HFFc6 (cell line): ENCODE measurements at regions not wholly inside any gene's neighbourhood (a gene's known extent, or its start where the extent isn't known, plus 50 kb on each side); places are given as distances from the start of the nearest gene placed in this dataset.

ENCODE experiments used
- DNase-seq: peaks from one replicate; pipeline ENCODE4 v3.0.0-alpha.2; 2018
- H3K27ac Mint-ChIP-seq: 2 replicates; pipeline ENCODE4 v1.8.0; 2020; ENCODE audit warnings: mild to moderate bottlenecking, mixed read lengths
- H3K27me3 Mint-ChIP-seq: 2 replicates; pipeline ENCODE4 v1.8.0; 2021; ENCODE audit warnings: mild to moderate bottlenecking, moderate library complexity, mixed read lengths; ENCODE audit not compliant: insufficient read depth
- H3K36me3 Mint-ChIP-seq: 2 replicates; pipeline ENCODE4 v1.8.0; 2021; ENCODE audit warnings: low read depth, mixed read lengths
- H3K4me1 Mint-ChIP-seq: 2 replicates; pipeline ENCODE4 v1.8.0; 2020; ENCODE audit warnings: low read depth, mixed read lengths
- H3K4me3 Mint-ChIP-seq: 2 replicates; pipeline ENCODE4 v1.8.0; 2020; ENCODE audit warnings: mild to moderate bottlenecking, moderate library complexity, mixed read lengths
- H3K9me3 Mint-ChIP-seq: 2 replicates; pipeline ENCODE4 v1.8.0; 2020; ENCODE audit warnings: mild to moderate bottlenecking, mixed read lengths
- TF ChIP-seq, protein P1 (sequence below): fragments of 200-600 bp; sonication (generic); IDR thresholded peaks from 2 replicates; pipeline ENCODE4 v1.5.0; 2021; ENCODE audit warnings: antibody characterized with exemption, mild to moderate bottlenecking

DNA sequence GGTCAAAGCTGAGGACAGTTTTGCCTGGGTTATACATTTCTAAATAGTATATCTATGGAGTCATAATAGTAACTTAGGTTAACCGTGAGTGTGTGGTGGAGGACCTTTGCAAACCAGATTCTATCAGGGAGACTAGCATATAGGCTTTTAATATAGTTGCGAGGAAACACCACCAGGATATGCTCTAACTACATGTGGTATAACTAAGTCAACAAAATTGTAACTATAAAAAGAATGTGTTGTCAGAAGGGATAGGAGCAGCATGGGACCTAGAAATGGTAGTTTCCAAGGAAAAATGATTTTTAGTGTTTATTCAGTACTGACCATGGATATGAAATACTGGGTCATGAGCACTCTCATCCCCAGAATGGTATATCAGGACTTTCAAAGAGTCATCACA is 338.1 kb downstream of the TGFB2 start:
- peaks cover 3% of the 10 kb centered on the region for H3K27me3 Mint-ChIP-seq
- H3K9me3 Mint-ChIP-seq = no peaks in the 10 kb centered on the region; the same call in 1 of the 2 replicates
- H3K4me3 Mint-ChIP-seq = no peak overlapping the region
- H3K36me3 Mint-ChIP-seq = no peaks in the 10 kb centered on the region
- H3K4me1 Mint-ChIP-seq = peaks cover 13% of the 10 kb centered on the region; the same call in 1 of the 2 replicates
- no peak overlapping the region for H3K27ac Mint-ChIP-seq
- TF ChIP-seq, protein P1, sequence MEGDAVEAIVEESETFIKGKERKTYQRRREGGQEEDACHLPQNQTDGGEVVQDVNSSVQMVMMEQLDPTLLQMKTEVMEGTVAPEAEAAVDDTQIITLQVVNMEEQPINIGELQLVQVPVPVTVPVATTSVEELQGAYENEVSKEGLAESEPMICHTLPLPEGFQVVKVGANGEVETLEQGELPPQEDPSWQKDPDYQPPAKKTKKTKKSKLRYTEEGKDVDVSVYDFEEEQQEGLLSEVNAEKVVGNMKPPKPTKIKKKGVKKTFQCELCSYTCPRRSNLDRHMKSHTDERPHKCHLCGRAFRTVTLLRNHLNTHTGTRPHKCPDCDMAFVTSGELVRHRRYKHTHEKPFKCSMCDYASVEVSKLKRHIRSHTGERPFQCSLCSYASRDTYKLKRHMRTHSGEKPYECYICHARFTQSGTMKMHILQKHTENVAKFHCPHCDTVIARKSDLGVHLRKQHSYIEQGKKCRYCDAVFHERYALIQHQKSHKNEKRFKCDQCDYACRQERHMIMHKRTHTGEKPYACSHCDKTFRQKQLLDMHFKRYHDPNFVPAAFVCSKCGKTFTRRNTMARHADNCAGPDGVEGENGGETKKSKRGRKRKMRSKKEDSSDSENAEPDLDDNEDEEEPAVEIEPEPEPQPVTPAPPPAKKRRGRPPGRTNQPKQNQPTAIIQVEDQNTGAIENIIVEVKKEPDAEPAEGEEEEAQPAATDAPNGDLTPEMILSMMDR = peak; percentile 44; the same call in 1 of the 2 replicates
- DNase-seq = peak; percentile 30

DNA sequence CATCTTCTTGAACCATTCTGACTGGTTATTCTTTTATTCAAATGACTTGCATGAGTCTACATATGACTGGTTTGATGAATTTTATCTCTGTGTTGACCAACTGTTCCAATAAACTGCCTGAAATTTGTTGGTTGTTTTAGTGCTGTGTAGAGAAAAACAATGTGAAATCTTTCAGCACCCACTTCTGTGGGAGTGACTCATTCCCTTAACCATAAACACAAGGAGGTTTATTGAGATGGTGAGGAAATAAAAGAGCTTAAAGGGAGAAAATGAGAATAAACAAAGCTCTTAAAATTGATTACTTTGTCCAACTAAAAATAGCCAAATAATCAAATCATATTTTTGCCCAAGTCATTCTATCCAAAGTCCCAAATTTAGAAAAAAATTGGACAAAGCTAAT is 341.1 kb downstream of the TGFB2 start:
- TF ChIP-seq, protein P1 = no peak
- Mint-ChIP-seq H3K9me3 (peaks cover 4% of the 10 kb centered on the region; the same call in 1 of the 2 replicates), H3K27me3 (peaks cover 5% of the 10 kb centered on the region; the same call in 1 of the 2 replicates), H3K36me3 (no peaks in the 10 kb centered on the region), H3K27ac (no peak overlapping the region; the same call in 1 of the 2 replicates), H3K4me3 (no peak overlapping the region), H3K4me1 (peaks cover 13% of the 10 kb centered on the region; the same call in 1 of the 2 replicates)
- DNase-seq = peak; percentile 70

DNA sequence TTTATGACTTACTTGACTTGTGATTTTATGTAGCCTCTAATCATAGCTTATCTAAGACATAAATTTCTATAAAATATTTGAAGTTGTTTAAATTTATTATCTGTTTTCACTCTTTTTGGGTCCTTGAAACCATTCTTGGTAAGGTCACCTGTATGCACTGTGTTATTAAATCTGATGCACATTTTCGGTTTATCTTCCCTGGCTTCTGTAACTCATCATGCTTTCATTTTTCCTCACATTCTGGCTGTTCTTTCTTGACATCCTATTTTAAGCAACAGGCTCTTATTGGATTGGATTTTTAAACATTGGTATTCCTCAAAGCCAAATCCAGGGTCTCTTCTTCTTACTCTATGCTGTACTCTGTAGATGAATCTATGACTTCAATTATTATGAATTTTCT is 341.6 kb downstream of the TGFB2 start:
- peaks cover 13% of the 10 kb centered on the region; the same call in 1 of the 2 replicates for H3K4me1 Mint-ChIP-seq
- H3K36me3 Mint-ChIP-seq = no peaks in the 10 kb centered on the region
- H3K27me3 Mint-ChIP-seq = peaks cover 5% of the 10 kb centered on the region; the same call in 1 of the 2 replicates
- no peak for DNase-seq
- TF ChIP-seq, protein P1 = no peak
- H3K9me3 Mint-ChIP-seq = peaks cover 4% of the 10 kb centered on the region; the same call in 1 of the 2 replicates
- no peak overlapping the region for H3K27ac Mint-ChIP-seq
- no peak overlapping the region for H3K4me3 Mint-ChIP-seq

DNA sequence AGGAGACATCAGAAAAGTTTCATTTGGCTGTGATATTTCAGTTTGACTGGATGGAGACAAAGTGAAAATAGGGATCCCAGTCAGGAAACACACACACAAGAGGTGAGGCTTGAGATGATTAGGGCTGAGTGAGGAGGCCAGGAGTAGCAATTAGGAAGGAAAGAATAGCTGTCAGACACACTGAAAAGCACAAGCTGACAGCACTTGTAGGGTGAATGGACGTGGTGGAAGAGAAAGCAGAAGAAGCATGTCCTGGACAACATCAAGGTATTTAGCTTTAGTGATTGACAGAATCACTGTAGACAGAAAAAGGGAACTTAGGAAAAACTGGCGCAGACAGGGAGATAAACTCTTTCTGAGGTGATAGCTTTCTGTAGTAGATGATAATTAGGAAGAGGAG is 347.7 kb downstream of the TGFB2 start:
- Mint-ChIP-seq H3K4me3 (no peak overlapping the region), H3K9me3 (peaks cover 4% of the 10 kb centered on the region; the same call in 1 of the 2 replicates), H3K4me1 (no peaks in the 10 kb centered on the region), H3K27me3 (peaks cover 5% of the 10 kb centered on the region), H3K27ac (no peak overlapping the region), H3K36me3 (no peaks in the 10 kb centered on the region)
- no peak for DNase-seq
- TF ChIP-seq, protein P1 = no peak

DNA sequence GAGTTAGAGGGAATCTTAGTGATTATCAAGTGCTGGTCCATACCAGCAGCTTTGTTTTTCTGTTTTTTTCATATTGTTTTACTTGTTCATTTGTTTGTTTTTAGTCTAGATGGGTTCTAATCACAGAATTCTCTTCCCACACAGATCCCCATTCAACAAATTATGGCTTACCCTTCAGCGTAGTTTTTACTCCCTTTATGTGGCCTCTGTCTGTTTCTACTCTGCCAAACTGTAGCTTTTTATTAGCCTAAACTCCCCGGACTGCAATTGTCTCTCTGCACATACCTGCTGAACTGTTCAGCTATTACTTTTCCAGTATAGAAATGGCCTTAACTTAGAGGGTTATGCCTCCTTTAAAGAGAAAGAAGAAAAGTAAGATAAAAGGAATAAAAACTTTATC is 348.5 kb downstream of the TGFB2 start:
- H3K4me3 Mint-ChIP-seq = no peak overlapping the region
- no peak for DNase-seq
- no peaks in the 10 kb centered on the region for H3K4me1 Mint-ChIP-seq
- TF ChIP-seq, protein P1 = no peak
- no peak overlapping the region for H3K27ac Mint-ChIP-seq
- H3K27me3 Mint-ChIP-seq = peaks cover 3% of the 10 kb centered on the region
- peaks cover 4% of the 10 kb centered on the region; the same call in 1 of the 2 replicates for H3K9me3 Mint-ChIP-seq
- H3K36me3 Mint-ChIP-seq = no peaks in the 10 kb centered on the region

DNA sequence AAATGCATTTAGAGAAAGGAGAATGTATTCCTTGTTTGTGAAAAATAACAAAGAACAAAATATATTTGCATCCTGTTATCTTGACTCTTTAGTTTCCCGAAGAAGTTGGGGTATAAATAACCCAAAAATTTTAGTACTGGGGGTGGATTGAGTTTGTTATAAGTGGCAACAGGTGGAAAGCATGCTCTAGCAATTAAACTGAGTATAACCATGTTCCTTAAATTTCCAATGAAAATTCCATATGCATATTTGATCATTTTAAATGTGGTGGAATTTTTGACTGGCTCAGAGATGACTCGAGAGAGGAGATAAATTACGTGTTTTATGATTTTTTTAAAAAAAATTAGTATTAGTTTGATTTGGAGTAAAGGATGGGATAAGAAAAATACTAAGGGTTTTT is 348.9 kb downstream of the TGFB2 start:
- peaks cover 4% of the 10 kb centered on the region; the same call in 1 of the 2 replicates for H3K9me3 Mint-ChIP-seq
- no peak overlapping the region for H3K27ac Mint-ChIP-seq
- H3K4me1 Mint-ChIP-seq = no peaks in the 10 kb centered on the region
- H3K27me3 Mint-ChIP-seq = peaks cover 3% of the 10 kb centered on the region
- no peak overlapping the region for H3K4me3 Mint-ChIP-seq
- TF ChIP-seq, protein P1 = no peak
- DNase-seq = no peak
- H3K36me3 Mint-ChIP-seq = no peaks in the 10 kb centered on the region
